NCI-H1694 (cell line): ENCODE measurements at regions not wholly inside any gene's neighbourhood (a gene's known extent, or its start where the extent isn't known, plus 50 kb on each side); places are given as distances from the start of the nearest gene placed in this dataset.
"Not testable (repeated sequence)": the region's sequence is repeated elsewhere in the genome, so short reads cannot be mapped to it uniquely, and the experiment has no call there.

Source experiments
- DNase-seq: peaks from one replicate; lab custom pipeline; 2025; lab: John Stamatoyannopoulos, UW

- DNase-seq: no peak
Observed at GRCh38 chr1:228992044-228992443, 256.8 kb downstream of the RHOU start.

DNA sequence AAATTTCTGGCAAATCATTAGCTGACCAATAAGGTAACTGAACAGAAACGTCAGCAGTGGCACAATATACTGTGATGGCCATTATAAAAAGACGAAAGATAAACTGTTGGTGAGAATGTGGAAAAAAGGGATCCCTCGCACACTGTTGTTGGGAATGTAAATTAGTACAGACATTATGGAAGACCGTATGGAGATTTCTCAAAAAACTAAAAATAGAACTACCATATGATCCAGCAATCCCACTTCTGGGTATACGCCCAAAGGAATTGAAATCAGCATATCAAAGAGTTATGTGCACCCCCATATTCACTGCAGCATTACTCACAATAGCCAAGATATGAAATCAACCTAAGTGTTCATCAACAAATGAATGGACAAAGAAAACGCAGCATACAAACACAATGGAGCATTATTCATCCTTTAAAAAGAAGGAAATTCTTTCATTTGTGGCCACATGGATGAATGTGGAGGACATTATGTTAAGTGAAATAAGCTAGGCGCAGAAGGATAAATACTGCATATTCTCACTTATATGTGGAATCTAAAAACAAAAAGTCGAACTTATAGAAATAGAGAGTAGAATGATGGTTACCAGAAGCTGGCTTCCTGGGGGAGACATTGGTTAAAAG is 257.7 kb downstream of the RHOU start:
- DNase-seq: no peak

DNA sequence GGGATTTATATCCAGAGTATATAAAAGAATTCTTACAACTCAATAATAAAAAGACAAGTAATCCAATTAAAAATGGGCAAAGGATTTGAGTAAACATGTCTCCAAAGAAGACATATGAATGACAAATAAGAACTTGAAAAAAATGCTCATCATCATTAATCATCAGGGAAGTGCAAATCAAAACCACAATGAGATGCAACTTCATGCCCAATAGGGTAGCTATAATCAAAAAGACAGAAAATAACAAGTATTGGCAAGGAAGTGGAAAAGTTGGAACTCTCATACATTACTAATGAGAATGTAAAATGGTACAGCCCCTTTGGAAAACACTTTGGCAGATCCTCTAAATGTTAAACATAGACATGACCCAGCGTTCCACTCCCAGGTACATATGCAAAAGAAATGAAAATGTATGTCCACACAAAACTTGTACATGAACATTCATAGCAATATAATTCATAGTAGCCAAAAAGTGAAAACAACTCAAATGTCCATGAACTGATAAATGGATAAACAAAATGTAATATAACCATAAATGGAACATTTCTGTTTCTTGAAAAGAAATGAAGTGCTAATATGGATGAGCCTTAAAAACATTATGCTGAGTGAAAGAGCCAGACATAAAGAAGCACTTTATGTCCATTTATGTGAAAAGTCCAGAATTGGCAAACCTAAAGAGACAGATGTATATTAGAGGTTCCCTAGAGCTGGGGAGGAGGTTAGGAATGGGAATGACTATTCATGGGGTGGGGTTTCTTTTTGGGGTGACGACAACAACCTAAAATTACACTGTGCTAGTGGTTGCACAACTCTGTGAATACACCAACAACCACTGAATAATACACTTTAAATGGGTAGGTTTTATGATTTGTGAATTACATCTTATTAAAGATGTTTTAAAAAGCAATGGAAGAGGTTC is 259.7 kb downstream of the RHOU start:
- DNase-seq: no peak

DNA sequence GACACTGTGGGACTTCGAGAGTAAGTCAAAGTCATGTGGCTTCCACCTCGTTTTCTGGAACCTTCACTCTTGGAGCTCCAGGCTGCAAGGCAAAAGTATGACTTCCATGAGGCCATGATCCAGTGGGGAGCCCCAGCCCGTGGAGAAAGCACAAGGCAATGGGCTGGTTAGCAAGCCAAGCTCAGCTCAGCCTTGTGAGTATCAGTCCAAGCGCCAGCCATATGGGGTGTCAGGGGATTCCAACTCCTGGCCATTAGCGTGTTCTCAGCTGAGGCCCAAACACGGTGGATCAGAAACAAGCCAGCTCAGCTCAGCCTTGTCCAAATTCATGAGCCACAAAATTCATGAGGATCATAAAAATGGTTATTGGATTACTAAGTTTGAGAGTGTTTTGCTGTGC is 261.0 kb downstream of the RHOU start:
- DNase-seq: no peak

DNA sequence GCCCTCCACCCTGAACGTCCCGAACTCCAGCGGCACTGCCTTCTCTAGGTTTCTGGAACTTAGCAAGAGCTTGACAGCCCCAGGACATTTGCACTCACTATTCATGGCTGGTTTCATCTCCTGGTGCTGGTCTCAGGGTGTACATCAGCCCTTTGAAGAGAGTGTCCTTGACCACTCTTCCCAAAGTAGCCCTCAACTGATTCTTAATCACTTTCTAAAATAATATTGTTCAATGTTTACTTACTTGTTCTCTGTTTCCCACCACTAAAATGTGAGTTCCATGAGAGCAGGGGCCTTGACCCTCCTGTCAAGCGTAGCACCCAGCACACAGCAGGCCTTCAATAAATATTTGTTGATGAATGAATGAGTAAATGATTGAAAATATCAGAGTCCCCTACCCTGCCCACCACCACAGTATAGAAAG is 262.5 kb downstream of the RHOU start:
- DNase-seq: no peak

DNA sequence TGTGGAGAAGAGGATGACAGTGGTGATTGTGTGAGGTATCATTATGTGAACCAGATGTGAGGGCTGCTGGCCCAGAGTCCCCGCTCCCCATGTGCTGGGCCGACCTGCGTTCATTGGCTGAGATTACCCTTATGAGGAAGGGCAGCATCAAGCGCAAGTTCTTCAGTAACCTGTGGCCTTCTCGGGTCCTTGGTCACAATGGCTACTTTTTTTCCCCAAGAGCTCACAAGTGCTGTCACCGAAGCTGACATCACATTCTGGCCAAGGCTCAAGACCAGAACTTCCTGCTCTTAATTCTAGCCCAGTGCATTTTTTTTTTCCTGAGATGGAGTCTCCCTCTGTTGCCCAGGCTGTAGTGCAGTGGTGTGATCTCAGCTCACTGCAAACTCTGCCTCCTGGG is 262.9 kb downstream of the RHOU start:
- no peak for DNase-seq

DNA sequence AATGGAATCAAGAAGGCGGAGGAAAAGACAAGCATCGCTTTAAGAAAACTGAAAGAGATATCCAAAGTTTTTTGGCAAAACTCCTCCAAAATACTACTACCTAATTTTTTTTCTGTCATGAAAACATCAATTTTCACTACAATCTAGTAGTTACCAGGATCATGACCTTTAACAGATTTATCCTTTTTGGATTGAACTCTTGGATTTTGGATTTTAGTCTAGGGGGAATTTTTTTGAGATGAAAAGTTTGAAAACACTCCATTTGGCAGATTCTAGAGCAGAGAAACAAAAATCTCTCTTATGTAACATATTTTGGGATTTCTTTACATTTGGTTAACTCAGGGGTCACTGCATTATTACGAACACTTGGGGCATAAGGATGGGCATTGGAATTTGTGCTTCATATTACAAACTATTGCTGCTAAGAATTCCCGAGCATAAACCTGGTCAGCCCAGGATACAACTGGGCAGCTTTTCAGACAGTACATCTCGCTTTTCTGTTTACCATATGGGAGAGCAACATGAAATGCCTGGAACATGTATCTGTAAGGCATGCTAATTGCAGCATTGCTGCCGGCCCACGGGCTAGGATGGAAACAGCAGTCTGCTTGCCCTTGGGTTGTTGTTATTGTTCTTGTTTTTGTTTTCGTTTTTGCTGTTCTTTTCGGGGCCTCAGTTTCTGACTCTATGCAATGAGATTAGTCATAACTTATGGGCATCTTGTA is 264.3 kb downstream of the RHOU start:
- no peak for DNase-seq

GRCh38 chr1:229000187-229000586 is 264.9 kb downstream of the RHOU start:
- no peak for DNase-seq

DNA sequence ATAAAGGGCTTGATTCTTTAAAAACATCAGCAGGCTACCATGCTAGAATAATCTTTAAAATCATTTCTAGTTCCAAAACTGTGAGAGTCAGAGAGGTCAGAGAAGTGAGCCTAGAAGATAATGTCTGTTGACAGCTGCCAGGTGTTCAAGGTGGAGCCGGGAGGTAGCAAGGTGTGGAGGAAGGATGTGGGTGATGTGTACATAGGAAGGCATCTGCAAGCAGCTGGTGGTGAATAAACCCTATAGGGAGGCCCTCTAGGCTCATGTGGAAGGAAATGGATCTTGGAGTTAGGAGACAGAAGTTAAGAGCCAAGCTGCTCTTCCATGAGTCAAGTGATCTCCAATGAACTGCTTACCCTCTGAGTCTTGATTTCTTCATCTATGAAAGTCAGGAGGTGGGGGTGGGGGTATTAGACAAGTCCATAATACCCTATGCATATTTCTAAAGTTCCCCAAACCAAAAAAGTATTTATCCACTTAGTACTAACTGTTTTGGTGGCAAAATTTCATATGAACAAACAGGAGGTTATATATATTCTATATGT is 266.3 kb downstream of the RHOU start:
- DNase-seq: no peak

- no peak for DNase-seq
Observed at GRCh38 chr1:229002037-229002436, 266.8 kb downstream of the RHOU start.

- DNase-seq: no peak
Observed at GRCh38 chr1:229002451-229002960, 267.2 kb downstream of the RHOU start.

DNA sequence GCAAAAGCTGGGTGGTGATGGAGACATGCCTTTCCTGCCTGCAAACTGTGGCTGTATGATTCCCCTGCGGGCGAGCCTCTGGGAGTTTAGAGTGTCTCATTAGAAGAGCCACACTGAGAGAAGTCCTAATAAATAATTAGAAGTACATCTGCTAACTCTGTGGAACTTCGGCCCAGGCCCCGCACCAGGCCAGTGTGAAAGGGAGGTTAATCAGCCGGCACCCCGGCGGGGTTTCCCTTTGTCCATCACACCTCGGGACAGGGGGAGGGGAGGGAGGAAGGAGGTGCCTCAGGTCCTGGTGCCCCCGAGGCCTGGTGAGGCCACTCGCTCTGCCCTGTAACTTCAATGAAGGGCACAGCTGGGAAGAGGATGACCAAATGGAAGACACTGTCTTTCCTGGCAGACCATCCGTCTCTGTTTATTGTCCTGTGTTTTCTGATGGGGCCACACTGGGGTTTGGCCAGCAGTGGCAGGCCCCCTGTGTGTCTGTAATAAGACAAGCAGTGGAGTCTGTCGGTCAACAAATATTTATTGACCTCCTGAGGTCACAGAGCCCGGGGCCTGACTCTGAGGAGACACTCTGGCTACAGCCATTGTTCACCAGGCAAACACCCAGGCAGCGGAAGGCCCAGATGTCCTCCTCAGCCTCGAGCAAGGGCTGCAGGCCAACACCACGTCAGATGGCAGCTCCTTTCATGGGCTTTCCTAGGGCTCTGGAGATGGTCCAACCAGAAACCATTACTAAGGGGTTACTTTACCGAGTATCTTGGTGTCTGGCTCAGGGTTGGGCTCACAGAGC is 267.5 kb upstream of the RAB4A start:
- peak; percentile 97 for DNase-seq

DNA sequence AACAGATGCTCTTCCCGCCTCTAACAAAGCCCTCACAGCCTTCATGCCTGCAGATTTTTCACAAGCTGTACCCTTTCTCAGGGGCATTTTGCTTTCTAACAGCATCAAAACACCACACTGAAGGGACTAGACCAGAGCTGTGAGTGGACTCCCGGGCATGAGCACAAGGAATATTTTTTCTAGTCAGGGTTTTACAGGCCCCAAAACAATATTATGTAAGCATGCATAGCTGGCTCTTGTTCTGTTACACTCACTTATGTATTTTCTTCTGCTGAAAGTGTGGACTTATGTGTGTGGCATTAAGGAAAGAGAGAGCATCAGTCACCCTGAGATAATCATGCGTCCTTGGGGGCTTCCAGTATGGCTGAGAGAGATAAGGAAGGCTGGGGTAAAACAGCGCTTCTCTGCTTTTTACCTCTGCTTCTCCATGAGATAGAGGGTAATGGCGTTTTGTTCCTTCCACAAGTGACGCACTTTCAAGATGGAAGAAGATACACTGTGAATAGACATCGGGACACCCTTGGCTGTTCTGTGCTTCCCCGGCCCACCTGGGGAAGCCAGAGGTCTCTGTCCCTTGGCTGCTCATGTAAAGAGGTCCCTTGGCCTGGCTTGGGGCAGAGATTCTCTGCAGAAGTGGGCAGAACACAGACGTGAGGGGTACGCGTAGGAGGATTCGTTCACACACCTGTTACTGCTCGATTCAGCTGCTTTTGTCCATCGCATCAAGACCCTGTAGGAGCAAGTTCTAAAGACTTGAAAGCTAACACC is 266.7 kb upstream of the RAB4A start:
- DNase-seq: no peak

DNA sequence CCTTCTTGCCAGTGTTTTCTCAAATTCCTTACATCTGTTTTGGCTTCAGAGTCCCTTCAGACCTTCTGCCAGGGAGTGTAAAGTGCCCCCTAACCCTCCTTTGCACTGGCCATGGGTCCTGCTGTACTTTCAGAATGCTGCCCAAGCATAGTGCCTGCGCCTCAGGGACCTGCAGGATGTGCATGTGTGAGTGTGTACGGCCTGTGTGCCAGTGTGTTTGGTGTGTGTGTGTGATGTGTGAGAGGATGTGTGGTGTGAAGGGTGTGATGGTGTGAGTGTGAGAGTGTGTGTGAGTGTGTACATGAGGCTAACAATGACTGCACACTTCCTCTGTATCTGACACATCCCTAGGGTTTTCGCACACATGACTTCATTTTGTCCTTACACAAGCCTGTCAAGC is 265.8 kb upstream of the RAB4A start:
- no peak for DNase-seq

DNA sequence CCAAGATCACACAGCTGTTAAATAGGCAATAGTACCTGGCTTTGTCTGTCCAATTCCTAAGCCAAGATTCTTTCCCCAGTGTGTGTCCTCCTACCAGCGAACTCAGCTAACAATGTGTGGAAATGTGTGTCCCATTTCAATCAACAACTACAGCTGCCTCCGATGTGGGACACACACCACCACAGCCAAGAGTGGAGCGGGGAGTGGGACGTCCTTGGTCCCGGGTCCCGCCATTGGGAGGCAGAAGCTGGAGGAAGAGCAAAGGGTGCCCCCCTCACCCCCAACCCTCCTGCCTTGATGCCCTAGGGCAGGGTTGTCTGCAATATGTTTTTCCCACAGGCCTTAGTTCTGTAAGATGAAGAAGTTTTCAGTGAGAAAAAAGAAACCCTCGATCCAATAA is 265.4 kb upstream of the RAB4A start:
- no peak for DNase-seq

DNA sequence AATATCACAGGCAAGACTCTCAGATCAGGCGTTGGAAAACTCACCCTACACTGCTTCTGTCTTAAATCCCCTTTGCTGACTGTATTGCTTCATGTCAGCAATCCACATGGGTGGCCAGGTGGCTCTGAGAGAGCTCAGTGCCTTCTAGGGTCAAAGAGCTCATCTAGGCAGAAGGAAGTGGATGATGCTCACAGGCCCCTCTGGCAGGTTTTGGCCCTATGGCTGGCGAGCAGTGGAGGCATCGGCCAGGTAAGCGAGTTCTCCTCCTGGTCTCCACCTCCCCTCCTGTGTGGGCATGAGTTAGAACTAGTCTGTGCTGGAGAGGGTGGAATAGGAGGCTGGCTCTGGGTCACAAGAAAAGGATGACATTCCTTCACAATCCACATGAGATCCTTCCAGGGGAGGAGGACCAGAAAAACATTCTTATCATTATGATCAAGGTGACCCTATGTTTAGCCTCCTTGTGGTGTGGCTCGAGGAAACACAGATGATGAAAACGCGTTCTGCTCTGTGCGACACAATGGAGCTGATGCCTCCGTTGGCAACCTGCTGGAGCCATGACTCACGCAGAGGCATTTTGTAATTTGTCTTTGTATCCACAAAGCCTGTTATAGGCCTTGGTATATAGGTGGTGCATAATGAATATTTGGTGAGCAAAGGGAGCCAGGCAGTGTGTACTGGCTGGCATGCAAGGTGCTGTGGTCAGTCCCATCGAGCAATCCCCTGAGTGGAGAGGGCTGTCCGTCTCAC is 264.6 kb upstream of the RAB4A start:
- no peak for DNase-seq

DNA sequence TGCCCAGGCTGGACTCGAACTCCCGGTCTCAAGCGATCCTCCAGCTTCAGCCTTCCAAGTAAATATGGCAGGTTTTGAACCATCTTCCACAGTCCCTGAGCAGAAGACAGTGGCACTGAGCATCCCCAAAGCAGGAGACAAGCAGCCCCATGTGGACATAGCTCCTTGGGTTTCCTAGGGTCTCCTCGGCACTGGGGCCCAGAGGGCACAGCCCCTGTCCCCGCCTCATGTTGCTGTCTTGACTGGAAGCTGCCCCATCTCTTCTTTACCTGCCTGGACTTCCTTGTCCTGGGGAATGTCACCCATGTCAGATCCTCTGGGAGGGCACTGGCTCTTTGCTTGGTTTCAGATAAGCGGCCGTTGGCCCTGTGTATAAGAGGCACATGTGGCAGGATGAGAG is 263.7 kb upstream of the RAB4A start:
- no peak for DNase-seq

- DNase-seq: no peak
Observed at GRCh38 chr1:229007701-229008100, 263.2 kb upstream of the RAB4A start.

GRCh38 chr1:229008347-229008746 is 262.6 kb upstream of the RAB4A start:
- not testable (repeated sequence) for DNase-seq

- no peak for DNase-seq
Observed at GRCh38 chr1:229011022-229011421, 259.9 kb upstream of the RAB4A start.
